SK-N-SH treated with all-trans-retinoic acid at 6 μM for 48 hours (cell line): ENCODE measurements at regions not wholly inside any gene's neighbourhood (a gene's known extent, or its start where the extent isn't known, plus 50 kb on each side); places are given as distances from the start of the nearest gene placed in this dataset.

Source experiments
- ATAC-seq: fragments of 200-7000 bp; cut with Tn5 transposase; 3 replicates; pipeline ENCODE4 v1.9.1; 2020; ENCODE audit warnings: mild to moderate bottlenecking, moderate library complexity
- ARNTL ChIP-seq: fragments of 450-650 bp; formaldehyde crosslinking; IDR thresholded peaks from 2 replicates; pipeline ENCODE4 v1.5.0; 2020; ENCODE audit warnings: low read depth, mild to moderate bottlenecking, moderate library complexity, borderline replicate concordance
- BACH2 ChIP-seq: fragments of 250-450 bp; sonication (Bioruptor Pico); IDR thresholded peaks from 2 replicates; pipeline ENCODE4 v1.9.0; 2021; ENCODE audit warnings: mild to moderate bottlenecking, borderline replicate concordance
- ESRRG ChIP-seq: fragments of 250-450 bp; sonication (Bioruptor Pico); IDR thresholded peaks from 2 replicates; pipeline ENCODE4 v1.6.1; 2021; ENCODE audit warnings: mild to moderate bottlenecking
- GLIS3 ChIP-seq: fragments of 250-450 bp; sonication (Bioruptor Pico); IDR thresholded peaks from 2 replicates; pipeline ENCODE4 v1.5.0; 2020; ENCODE audit warnings: mild to moderate bottlenecking, moderate library complexity
- ISL1 ChIP-seq: fragments of 250-450 bp; sonication (Bioruptor Pico); IDR thresholded peaks from 2 replicates; pipeline ENCODE4 v2.1.2; 2022; ENCODE audit warnings: mild to moderate bottlenecking, moderate library complexity
- OSR1 ChIP-seq: fragments of 250-450 bp; sonication (Bioruptor Pico); IDR thresholded peaks from 2 replicates; pipeline ENCODE4 v1.8.0; 2022; ENCODE audit warnings: moderate library complexity, mild to moderate bottlenecking, inconsistent platforms
- PATZ1 ChIP-seq: fragments of 250-450 bp; sonication (Bioruptor Pico); IDR thresholded peaks from 2 replicates; pipeline ENCODE4 v1.8.0; 2020; ENCODE audit warnings: mild to moderate bottlenecking, moderate library complexity, borderline replicate concordance
- RARB ChIP-seq: fragments of 250-450 bp; sonication (Bioruptor Pico); IDR thresholded peaks from 2 replicates; pipeline ENCODE4 v1.8.0; 2021; ENCODE audit warnings: mild to moderate bottlenecking, moderate library complexity
- SNAI2 ChIP-seq: fragments of 250-450 bp; sonication (Bioruptor Pico); IDR thresholded peaks from 2 replicates; pipeline ENCODE4 v1.5.0; 2020; ENCODE audit warnings: mild to moderate bottlenecking, moderate library complexity
- TCF4 ChIP-seq: fragments of 250-450 bp; sonication (Bioruptor Pico); IDR thresholded peaks from 2 replicates; pipeline ENCODE4 v1.8.0; 2021; ENCODE audit warnings: mild to moderate bottlenecking, moderate library complexity, borderline replicate concordance
- TOX ChIP-seq: fragments of 250-450 bp; sonication (Bioruptor Pico); IDR thresholded peaks from 2 replicates; pipeline ENCODE4 v1.8.0; 2021; ENCODE audit warnings: mild to moderate bottlenecking, moderate library complexity, borderline replicate concordance
- TSHZ2 ChIP-seq: fragments of 250-450 bp; sonication (Bioruptor Pico); IDR thresholded peaks from 2 replicates; pipeline ENCODE4 v1.5.0; 2020; ENCODE audit warnings: mild to moderate bottlenecking, moderate library complexity
- ZFP3 ChIP-seq: fragments of 250-450 bp; sonication (Bioruptor Pico); IDR thresholded peaks from 2 replicates; pipeline ENCODE4 v1.5.0; 2020; ENCODE audit warnings: mild to moderate bottlenecking, moderate library complexity
- ZFP30 ChIP-seq: fragments of 450-650 bp; formaldehyde crosslinking; IDR thresholded peaks from 2 replicates; pipeline ENCODE4 v1.5.0; 2022; ENCODE audit warnings: mild to moderate bottlenecking, moderate library complexity
- ZNF565 ChIP-seq: fragments of 450-650 bp; formaldehyde crosslinking; conservative IDR thresholded peaks from 2 replicates; pipeline ENCODE4 v1.5.0; 2020; ENCODE audit warnings: low read depth, mild to moderate bottlenecking, moderate library complexity
- ZNF70 ChIP-seq: fragments of 450-650 bp; formaldehyde crosslinking; IDR thresholded peaks from 2 replicates; pipeline ENCODE4 v1.5.0; 2020; ENCODE audit warnings: mild to moderate bottlenecking, moderate library complexity
- ZNF8 ChIP-seq: fragments of 450-650 bp; formaldehyde crosslinking; IDR thresholded peaks from 2 replicates; pipeline ENCODE4 v1.5.0; 2020; ENCODE audit warnings: mild to moderate bottlenecking, moderate library complexity
- TF ChIP-seq, protein P1 (sequence below): fragments of 250-450 bp; sonication (Bioruptor Pico); IDR thresholded peaks from 2 replicates; pipeline ENCODE4 v1.5.1; 2020; ENCODE audit warnings: low read depth, mild to moderate bottlenecking, moderate library complexity
- TF ChIP-seq, protein P2 (sequence below): fragments of 250-450 bp; sonication (Bioruptor Pico); IDR thresholded peaks from 2 replicates; pipeline ENCODE4 v1.8.0; 2021; ENCODE audit warnings: low read depth, mild to moderate bottlenecking, moderate library complexity, borderline replicate concordance

- TF ChIP-seq TOX (CRISPR knock-in tag) (no peak), ZNF565 (CRISPR knock-in tag) (no peak), ZNF8 (CRISPR knock-in tag) (no peak), TSHZ2 (CRISPR knock-in tag) (no peak), ISL1 (CRISPR knock-in tag) (no peak), ZNF70 (no peak)
- ATAC-seq, result no peak
These were observed 71.4 kb upstream of the HIF1A start for GRCh38 chr14:61623927-61624326.

- TF ChIP-seq ZNF565 (CRISPR knock-in tag), result no peak
- TF ChIP-seq TCF4 (CRISPR knock-in tag), result no peak
- TF ChIP-seq ARNTL (CRISPR knock-in tag), result no peak
- no peak for TF ChIP-seq SNAI2 (CRISPR knock-in tag)
- TF ChIP-seq BACH2 (CRISPR knock-in tag), result no peak
- no peak for TF ChIP-seq RARB (CRISPR knock-in tag)
- peak; percentile 36; the same call in 1 of the 3 replicates for ATAC-seq
These were observed 70.1 kb upstream of the HIF1A start for GRCh38 chr14:61625165-61625564.

DNA sequence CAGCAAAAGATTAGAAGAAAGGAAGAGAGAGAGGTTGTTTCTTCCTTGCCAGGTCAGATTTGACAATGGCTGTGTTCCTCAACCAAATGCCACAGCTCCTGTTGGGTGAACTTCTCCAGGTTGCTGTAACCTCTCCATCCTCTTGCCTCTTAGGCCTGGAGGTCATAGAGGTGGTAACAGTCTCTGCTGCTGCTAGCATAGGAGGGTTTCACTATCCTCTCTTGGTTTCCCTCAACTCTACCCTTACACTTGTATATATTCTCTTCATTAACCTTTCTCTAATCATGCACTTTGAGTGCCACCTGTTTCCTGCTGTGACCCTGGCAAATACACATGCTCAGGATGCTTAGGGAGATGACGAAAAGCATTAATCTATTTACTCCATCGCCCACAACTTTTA lies 67.7 kb upstream of the HIF1A start:
- TF ChIP-seq, protein P1, sequence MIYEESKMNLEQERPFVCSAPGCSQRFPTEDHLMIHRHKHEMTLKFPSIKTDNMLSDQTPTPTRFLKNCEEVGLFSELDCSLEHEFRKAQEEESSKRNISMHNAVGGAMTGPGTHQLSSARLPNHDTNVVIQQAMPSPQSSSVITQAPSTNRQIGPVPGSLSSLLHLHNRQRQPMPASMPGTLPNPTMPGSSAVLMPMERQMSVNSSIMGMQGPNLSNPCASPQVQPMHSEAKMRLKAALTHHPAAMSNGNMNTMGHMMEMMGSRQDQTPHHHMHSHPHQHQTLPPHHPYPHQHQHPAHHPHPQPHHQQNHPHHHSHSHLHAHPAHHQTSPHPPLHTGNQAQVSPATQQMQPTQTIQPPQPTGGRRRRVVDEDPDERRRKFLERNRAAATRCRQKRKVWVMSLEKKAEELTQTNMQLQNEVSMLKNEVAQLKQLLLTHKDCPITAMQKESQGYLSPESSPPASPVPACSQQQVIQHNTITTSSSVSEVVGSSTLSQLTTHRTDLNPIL, result no peak
- no peak for TF ChIP-seq ZFP3
- no peak for TF ChIP-seq PATZ1 (CRISPR knock-in tag)
- no peak for TF ChIP-seq BACH2 (CRISPR knock-in tag)
- no peak for TF ChIP-seq ISL1 (CRISPR knock-in tag)
- TF ChIP-seq ZFP30 (CRISPR knock-in tag), result no peak
- no peak for TF ChIP-seq TSHZ2 (CRISPR knock-in tag)
- no peak for TF ChIP-seq ESRRG (CRISPR knock-in tag)
- no peak for TF ChIP-seq GLIS3 (CRISPR knock-in tag)
- no peak for TF ChIP-seq TOX (CRISPR knock-in tag)
- no peak for ATAC-seq

- TF ChIP-seq TCF4 (CRISPR knock-in tag), result no peak
- no peak for TF ChIP-seq RARB (CRISPR knock-in tag)
- TF ChIP-seq OSR1, result no peak
- TF ChIP-seq ESRRG (CRISPR knock-in tag), result no peak
- TF ChIP-seq, protein P2, sequence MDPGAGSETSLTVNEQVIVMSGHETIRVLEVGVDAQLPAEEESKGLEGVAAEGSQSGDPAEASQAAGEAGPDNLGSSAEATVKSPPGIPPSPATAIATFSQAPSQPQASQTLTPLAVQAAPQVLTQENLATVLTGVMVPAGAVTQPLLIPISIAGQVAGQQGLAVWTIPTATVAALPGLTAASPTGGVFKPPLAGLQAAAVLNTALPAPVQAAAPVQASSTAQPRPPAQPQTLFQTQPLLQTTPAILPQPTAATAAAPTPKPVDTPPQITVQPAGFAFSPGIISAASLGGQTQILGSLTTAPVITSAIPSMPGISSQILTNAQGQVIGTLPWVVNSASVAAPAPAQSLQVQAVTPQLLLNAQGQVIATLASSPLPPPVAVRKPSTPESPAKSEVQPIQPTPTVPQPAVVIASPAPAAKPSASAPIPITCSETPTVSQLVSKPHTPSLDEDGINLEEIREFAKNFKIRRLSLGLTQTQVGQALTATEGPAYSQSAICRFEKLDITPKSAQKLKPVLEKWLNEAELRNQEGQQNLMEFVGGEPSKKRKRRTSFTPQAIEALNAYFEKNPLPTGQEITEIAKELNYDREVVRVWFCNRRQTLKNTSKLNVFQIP (CRISPR knock-in tag), result no peak
- TF ChIP-seq PATZ1 (CRISPR knock-in tag), result no peak
- TF ChIP-seq ISL1 (CRISPR knock-in tag), result no peak
- TF ChIP-seq TSHZ2 (CRISPR knock-in tag), result no peak
- no peak for ATAC-seq
These were observed 67.1 kb upstream of the HIF1A start for GRCh38 chr14:61628016-61628725.
